Sigmoid colon (tissue), 4 donors: ENCODE measurements at regions not wholly inside any gene's neighbourhood (a gene's known extent, or its start where the extent isn't known, plus 50 kb on each side); places are given as distances from the start of the nearest gene placed in this dataset.

Experiments used
- POLR2AphosphoS5 ChIP-seq, 4 donors: sonication (generic); formaldehyde crosslinking; IDR thresholded peaks; one replicate each; pipeline ENCODE4 v1.6.1; 2017; ENCODE audit warnings: antibody characterized with exemption in 4 of 4
- TF ChIP-seq, protein P1 (sequence below), 4 experiments: fragments of 450-650 bp in 3 of 4; fragments of 200-600 bp in 1 of 4; IDR thresholded peaks; one replicate each; pipeline ENCODE4 v1.5.1; 2016 to 2019; ENCODE audit warnings: antibody characterized with exemption in 4 of 4, mild to moderate bottlenecking in 3 of 4, moderate library complexity in 2 of 4

GRCh38 chr10:117668327-117669008 is 125.9 kb downstream of the EMX2 start:
- TF ChIP-seq POLR2AphosphoS5 (IDR thresholded peaks at IDR 0.05) = no peak
- TF ChIP-seq, protein P1, sequence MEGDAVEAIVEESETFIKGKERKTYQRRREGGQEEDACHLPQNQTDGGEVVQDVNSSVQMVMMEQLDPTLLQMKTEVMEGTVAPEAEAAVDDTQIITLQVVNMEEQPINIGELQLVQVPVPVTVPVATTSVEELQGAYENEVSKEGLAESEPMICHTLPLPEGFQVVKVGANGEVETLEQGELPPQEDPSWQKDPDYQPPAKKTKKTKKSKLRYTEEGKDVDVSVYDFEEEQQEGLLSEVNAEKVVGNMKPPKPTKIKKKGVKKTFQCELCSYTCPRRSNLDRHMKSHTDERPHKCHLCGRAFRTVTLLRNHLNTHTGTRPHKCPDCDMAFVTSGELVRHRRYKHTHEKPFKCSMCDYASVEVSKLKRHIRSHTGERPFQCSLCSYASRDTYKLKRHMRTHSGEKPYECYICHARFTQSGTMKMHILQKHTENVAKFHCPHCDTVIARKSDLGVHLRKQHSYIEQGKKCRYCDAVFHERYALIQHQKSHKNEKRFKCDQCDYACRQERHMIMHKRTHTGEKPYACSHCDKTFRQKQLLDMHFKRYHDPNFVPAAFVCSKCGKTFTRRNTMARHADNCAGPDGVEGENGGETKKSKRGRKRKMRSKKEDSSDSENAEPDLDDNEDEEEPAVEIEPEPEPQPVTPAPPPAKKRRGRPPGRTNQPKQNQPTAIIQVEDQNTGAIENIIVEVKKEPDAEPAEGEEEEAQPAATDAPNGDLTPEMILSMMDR (IDR thresholded peaks at IDR 0.05) = no peak
